ENCODE measurements at regions not wholly inside any gene's neighbourhood (a gene's known extent, or its start where the extent isn't known, plus 50 kb on each side); places are given as distances from the start of the nearest gene placed in this dataset.

DNA sequence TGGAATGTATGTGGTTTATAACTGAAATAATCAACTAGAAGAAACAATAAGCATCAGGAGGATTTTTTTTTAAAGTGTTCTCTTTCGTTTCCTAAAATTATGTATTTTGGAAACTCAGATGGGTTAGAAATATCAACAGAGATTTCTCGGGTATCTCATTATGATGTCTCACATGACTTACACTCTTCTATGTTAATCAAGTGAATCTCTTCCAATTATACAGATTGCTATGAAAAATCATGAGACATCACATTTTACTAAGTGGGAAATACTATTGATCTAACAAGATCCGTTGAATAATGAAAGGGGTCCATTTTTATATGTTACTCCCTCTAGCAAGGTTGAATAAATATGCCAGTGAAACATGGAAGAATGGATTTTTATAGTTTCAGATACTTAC lies 54.7 kb upstream of the NRIP1 start:
- Histone ChIP-seq H3K36me3 (ENCODE audit: insufficient read depth, low read length) (no peaks in the 10 kb centered on the region), H4K20me1 (ENCODE audit: insufficient read depth, low read length) (no peaks in the 10 kb centered on the region), H3K79me2 (ENCODE audit: insufficient read depth, low read depth, low read length) (no peaks in the 10 kb centered on the region), H3K4me3 (ENCODE audit: low read depth, low read length, poor library complexity, severe bottlenecking) (no peak overlapping the region), H3K27ac (ENCODE audit: low read depth, low read length, poor library complexity, severe bottlenecking) (no peak overlapping the region), H3K4me2 (ENCODE audit: low read length) (no peak overlapping the region), H3K9me3 (ENCODE audit: low read length) (no peaks in the 10 kb centered on the region), H3K9me2 (ENCODE audit: insufficient read depth, low read length) (no peaks in the 10 kb centered on the region), H3K4me1 (ENCODE audit: insufficient read depth, low read length, poor library complexity, severe bottlenecking) (no peaks in the 10 kb centered on the region), H2AFZ (ENCODE audit: low read length) (no peak overlapping the region)
- TF ChIP-seq CTCF (conservative IDR thresholded peaks at IDR 0.05; ENCODE audit: low read length) (no peak), EZH2phosphoT487 (IDR thresholded peaks at IDR 0.05; ENCODE audit: borderline replicate concordance, low read depth, low read length) (no peak)
- DNase-seq (ENCODE audit: low spot score): no peak
- ChIA-PET CTCF (ENCODE audit: unreplicated experiment) (no interaction called here), POLR2A (no interaction called here)
- BruUV-seq (replicated peaks): no TSS peak
- intact Hi-C loops (cut with micrococcal nuclease; ENCODE audit: unreplicated experiment): no loop called here

- Histone ChIP-seq H3K27ac (ENCODE audit: low read depth, low read length, poor library complexity, severe bottlenecking) (no peak overlapping the region), H3K4me3 (ENCODE audit: low read depth, low read length, poor library complexity, severe bottlenecking) (no peak overlapping the region), H4K20me1 (ENCODE audit: insufficient read depth, low read length) (no peaks in the 10 kb centered on the region), H3K9me2 (ENCODE audit: insufficient read depth, low read length) (no peaks in the 10 kb centered on the region), H3K79me2 (ENCODE audit: insufficient read depth, low read depth, low read length) (no peaks in the 10 kb centered on the region), H3K4me2 (ENCODE audit: low read length) (no peak overlapping the region), H3K9me3 (ENCODE audit: low read length) (no peaks in the 10 kb centered on the region), H3K4me1 (ENCODE audit: insufficient read depth, low read length, poor library complexity, severe bottlenecking) (no peaks in the 10 kb centered on the region), H3K36me3 (ENCODE audit: insufficient read depth, low read length) (no peaks in the 10 kb centered on the region), H2AFZ (ENCODE audit: low read length) (no peak overlapping the region)
- CTCF ChIA-PET (ENCODE audit: unreplicated experiment): no interaction called here
- intact Hi-C loops (cut with micrococcal nuclease; ENCODE audit: unreplicated experiment): no loop called here
- BruUV-seq (replicated peaks): no TSS peak
- TF ChIP-seq CTCF (conservative IDR thresholded peaks at IDR 0.05; ENCODE audit: low read length): no peak
- no peak for TF ChIP-seq EZH2phosphoT487 (IDR thresholded peaks at IDR 0.05; ENCODE audit: borderline replicate concordance, low read depth, low read length)
- no peak for DNase-seq (ENCODE audit: low spot score)
- POLR2A ChIA-PET: interaction anchor here (1.0 to 1.8 kb wide), 2 partner anchors 12 kb away, joined by 3 to 4 read pairs; no protein-coding TSS in a partner anchor
Observed at GRCh38 chr21:15121097-15121654, 56.4 kb upstream of the NRIP1 start.

GRCh38 chr21:15121655-15122120 lies 56.9 kb upstream of the NRIP1 start:
- no peak for TF ChIP-seq EZH2phosphoT487 (IDR thresholded peaks at IDR 0.05; ENCODE audit: borderline replicate concordance, low read depth, low read length)
- no peak for TF ChIP-seq CTCF (conservative IDR thresholded peaks at IDR 0.05; ENCODE audit: low read length)
- Histone ChIP-seq H3K9me2 (ENCODE audit: insufficient read depth, low read length) (no peaks in the 10 kb centered on the region), H3K27ac (ENCODE audit: low read depth, low read length, poor library complexity, severe bottlenecking) (no peak overlapping the region), H2AFZ (ENCODE audit: low read length) (no peak overlapping the region), H3K36me3 (ENCODE audit: insufficient read depth, low read length) (no peaks in the 10 kb centered on the region), H3K4me3 (ENCODE audit: low read depth, low read length, poor library complexity, severe bottlenecking) (no peak overlapping the region), H3K4me2 (ENCODE audit: low read length) (no peak overlapping the region), H3K4me1 (ENCODE audit: insufficient read depth, low read length, poor library complexity, severe bottlenecking) (no peaks in the 10 kb centered on the region), H4K20me1 (ENCODE audit: insufficient read depth, low read length) (no peaks in the 10 kb centered on the region), H3K9me3 (ENCODE audit: low read length) (no peaks in the 10 kb centered on the region), H3K79me2 (ENCODE audit: insufficient read depth, low read depth, low read length) (no peaks in the 10 kb centered on the region)
- intact Hi-C loops (cut with micrococcal nuclease; ENCODE audit: unreplicated experiment): no loop called here
- no peak for DNase-seq (ENCODE audit: low spot score)
- no TSS peak for BruUV-seq (replicated peaks)
- POLR2A ChIA-PET: interaction anchor here (0.7 to 1.8 kb wide), 4 partner anchors 12 to 235 kb away, joined by 3 to 4 read pairs (median 3); no protein-coding TSS in a partner anchor
- CTCF ChIA-PET (ENCODE audit: unreplicated experiment): no interaction called here

Data from OCI-LY7 (cell line).